Stimulated activated naive CD8-positive, alpha-beta T cell treated with anti-CD3 and anti-CD28 coated beads, Interleukin-15, Interleukin-2, amounts not matched to agents 100 U/mL and 50 U/mL, for 24 hours (primary cell): ENCODE measurements at regions not wholly inside any gene's neighbourhood (a gene's known extent, or its start where the extent isn't known, plus 50 kb on each side); places are given as distances from the start of the nearest gene placed in this dataset.
"Not testable (repeated sequence)": the region's sequence is repeated elsewhere in the genome, so short reads cannot be mapped to it uniquely, and the experiment has no call there.

Experiments
- ATAC-seq: fragments of 150-1000 bp; cut with Tn5 transposase; one replicate; pipeline ENCODE4 v1.10.0; 2021
- DNase-seq: peaks from one replicate; pipeline ENCODE4 v3.0.0; 2021

DNA sequence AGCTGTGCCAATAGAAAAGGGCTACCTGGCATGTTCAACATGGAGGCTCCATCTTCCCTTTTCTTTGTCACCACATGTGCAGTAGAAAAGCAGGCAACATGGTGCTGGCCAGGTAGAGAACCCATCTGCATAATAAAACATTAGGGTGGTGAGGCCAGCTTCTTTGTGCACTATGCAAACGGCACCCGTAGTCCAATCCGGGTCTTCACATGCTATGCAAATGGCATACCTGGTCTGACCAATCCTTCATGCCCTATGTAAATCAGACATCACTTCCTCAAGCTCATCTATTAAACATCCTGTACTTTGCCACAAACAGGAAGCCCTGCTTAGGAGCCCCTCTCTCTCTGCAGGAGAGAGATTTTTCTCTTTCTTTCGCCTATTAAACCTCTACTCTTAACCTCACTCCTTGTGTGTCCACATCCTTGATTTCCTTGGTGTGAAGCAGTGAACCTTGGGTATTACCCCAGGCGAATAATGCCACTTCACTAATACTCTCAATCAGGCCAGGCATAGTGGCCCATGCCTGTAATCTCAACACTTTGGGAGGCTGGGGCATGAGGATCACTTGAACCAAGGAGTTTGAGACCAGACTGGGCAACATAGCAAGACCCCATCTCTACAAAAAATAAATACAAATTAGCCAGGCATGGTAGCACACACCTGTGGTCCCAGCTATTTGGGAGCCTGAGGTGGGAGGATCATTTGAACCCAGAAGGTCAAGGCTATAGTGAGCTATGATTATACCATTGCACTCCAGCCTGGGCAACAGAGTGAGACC lies 111.3 kb upstream of the MRI1 start:
- no peak for ATAC-seq
- no peak for DNase-seq

GRCh38 chr19:13646758-13647157 lies 117.6 kb upstream of the MRI1 start:
- ATAC-seq, result no peak
- no peak for DNase-seq

DNA sequence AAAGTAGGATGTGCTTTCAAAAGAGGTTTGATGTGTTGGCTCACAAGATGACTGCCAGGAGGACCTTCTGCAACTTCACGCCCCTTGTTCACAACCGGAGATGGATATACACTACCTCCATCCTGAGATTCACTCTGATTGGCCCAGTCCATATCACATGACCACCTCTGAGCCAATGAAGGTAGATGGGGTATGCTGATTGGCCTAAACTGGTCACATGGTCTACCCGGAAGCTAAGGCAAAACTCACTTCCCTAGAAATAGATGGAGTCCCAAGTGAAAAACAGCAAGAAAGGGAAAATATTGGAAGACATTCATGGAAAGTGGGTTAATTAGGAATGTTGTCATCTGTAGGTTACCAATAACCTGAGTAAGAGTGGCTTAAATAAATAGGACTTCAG lies 119.7 kb upstream of the MRI1 start:
- DNase-seq (no peak), ATAC-seq (no peak)

GRCh38 chr19:13640611-13641010 lies 123.7 kb upstream of the MRI1 start:
- ATAC-seq (no peak), DNase-seq (no peak)

DNA sequence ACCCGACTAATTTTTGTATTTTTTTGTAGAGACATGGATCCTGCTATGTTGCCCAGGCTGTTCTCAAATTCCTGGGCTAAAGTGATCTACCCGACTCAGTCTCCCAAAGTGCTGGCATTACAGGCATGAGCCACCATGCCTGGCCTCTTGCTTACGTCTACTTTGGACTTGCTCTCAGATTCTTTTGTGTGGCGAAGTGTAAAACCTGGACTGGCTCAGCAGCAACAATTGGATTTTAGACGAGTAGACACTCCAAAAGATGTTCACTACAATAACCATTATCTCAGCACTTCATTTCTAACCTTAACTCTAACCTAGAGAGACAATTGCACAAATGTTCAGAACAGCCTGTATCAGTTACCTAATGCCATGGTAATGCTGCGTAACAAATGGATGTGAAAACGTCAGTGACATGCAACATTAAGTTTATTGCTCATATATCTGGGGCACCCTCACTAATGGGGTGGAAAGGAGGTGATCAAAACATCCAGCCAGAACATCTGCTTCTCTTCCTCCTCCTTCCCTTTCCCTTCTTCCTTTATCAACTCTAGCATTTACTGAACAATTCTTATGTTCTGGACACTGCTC lies 124.9 kb upstream of the MRI1 start:
- no peak for ATAC-seq
- DNase-seq, result no peak

DNA sequence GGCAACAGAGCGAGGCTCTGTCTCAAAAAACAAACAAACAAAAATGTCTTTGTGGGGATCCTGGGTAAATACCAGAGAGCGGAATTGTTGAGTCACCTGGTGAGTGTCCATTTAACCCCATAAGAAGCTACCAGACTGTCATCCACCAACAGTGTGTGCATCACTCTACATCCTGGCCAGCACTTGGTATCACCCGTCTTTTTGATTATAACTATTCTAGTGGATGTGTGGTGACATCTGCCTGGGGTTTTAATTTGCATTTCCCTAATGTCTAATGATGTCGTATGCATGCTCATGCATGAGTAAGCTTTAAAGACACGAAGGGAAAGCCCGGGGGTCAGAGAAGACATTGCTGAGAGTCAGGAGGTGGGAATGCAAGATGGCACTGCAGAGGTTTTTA lies 126.7 kb upstream of the MRI1 start:
- ATAC-seq (peak; percentile 63), DNase-seq (no peak)

GRCh38 chr19:13634658-13635057 lies 128.4 kb upstream of the CACNA1A start:
- ATAC-seq, result no peak
- DNase-seq, result no peak

DNA sequence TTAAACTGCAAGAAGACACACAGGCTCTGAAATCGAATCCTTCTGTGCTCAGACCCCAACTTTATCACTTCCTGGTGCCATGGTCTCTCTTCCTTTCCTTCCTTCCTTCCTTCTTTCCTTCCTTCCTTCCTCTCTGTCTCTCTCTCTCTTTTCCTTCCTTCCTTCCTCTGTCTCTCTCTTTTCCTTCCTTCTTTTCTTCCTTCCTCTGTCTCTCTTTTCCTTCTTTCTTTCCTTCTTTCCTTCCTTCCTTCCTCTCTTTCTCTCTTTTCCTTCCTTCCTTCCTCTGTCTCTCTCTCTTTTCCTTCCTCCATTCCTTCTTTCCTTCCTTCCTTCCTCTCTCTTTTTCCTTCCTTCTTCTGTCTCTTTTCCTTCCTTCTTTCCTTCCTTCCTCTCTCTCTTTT lies 127.2 kb upstream of the CACNA1A start:
- DNase-seq (no peak), ATAC-seq (no peak)

- DNase-seq, result no peak
Measured at GRCh38 chr19:13633109-13633508, 126.8 kb upstream of the CACNA1A start.

GRCh38 chr19:13632164-13632563 lies 125.9 kb upstream of the CACNA1A start:
- ATAC-seq, DNase-seq: not testable (repeated sequence)

More at GRCh38 chr19:13633109-13633508, 126.8 kb upstream of the CACNA1A start:
- ATAC-seq, result no peak

DNA sequence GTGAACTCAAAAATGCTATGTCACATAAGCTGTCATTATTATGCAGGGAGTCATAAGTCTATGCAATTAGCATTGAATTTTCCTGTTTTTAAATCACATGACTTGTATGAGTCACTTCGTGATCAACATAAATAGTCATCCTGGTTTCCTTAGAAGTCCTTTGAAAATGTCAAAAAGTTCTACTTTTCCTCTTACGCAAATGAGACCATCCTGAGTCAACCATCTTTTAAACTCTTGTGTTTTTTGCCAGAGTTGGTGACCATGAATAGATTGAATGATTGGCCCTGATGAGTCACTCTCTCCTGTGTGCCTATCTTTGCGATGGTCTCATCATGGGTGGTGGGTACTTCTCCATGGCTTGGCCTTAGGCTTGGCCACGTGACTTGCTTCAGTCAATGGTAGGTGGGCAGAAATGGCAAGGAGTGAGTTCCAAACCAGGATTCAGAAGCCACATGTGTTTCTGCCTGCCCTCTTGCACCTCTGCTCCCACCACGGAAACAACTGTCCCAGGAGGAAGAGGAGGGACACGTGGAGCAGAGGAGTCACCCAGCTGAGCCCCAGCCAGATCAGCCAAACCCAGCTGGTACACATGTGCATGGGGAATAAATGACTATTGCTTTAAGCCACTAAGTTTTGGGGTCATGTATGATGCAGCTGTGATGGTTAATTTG lies 123.5 kb upstream of the CACNA1A start:
- peak; percentile 86 for ATAC-seq
- DNase-seq, result peak; percentile 6

- ATAC-seq (no peak), DNase-seq (no peak)
Measured at GRCh38 chr19:13627531-13627930, 121.3 kb upstream of the CACNA1A start.

DNA sequence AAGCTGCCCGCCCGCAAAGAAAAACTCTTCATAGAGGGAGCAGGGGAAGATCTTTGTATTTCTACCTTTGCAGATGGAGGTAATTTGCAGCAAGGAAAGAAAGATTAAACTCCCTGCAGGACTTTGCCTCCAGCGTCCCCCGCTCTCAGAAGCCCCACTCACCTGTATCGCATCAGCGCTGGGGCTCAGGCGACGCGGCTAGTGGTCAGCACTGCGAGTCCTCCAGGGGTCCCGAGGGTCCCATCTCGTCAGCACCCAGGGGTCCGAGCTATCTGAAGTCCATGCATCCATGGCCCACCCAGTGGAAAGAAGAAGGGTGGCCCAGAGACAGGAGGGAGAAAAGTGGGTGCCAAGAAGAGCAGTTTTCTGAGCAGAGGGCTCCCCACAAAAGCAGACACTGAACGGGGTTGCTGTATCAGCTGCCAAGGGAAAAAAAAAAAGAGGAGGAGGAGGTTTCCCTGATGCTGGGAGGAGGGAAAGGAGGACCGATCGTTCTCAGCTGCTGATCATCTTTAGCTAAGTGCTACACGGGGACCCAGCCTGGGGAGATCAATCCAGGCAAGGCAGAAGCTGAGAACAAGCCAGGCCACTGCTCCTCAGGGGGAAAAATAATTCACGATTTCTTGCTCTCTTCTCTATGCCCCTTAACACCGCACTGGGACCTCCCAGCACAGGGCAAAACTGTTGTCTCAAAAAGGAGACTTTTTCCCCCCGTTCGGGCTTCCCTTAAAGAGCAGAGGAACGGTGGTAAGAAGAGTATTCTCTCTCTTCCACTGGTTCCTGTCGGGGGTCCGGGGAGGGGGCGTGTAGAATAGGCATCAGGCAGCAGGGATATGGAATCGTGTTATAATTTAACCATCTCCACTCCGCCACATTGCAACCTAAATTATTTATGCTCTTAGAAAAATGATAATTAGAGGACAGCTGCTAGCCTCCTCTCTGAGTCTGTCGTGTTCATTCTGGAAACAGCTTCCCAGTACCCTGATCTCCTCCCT lies 117.7 kb upstream of the CACNA1A start:
- no peak for ATAC-seq
- no peak for DNase-seq

DNA sequence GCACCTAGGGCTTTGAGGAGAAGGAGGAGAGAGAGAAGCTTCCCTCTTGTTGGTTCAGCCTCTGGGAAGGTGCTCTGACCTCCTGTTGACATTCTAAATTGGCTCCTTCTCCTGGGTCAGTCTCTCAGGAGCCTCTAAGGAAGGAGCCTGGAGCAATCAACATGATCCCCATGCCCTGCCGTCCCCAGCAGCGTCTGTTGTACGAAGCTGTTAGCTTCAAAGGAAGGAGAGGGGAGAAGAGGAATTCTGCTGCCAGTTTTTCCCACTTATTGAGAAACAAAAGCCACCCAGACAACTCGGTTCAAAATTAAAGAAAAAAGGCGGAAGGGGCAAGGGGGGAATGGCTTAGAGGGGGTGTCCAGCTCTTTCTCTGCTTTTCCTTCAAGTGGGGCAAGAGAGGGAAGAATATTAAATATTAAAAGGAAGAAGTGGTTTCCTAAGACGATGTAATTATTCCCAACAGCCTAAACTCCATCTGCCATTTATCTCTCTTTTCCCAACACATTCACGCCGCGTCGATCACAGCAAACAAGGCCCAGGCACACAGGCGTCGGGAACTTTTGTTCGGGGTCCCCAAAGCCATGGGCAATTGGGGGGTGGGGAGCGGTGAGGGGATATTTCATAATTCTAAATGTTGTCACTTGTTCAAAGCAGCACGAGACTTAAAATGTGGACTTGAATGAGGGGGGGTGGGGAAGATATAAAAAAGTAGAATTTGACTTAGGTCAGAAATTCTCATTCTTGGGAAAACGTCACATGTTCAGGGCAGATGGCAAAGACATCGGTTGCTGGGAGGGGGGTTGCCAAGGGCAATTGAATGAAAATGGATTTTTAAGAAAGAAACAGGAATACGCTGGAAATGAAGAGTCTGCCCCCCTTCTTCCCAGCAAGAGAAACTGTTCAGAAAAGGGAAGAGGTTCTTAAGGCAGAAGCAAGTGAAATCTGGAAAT lies 116.8 kb upstream of the CACNA1A start:
- DNase-seq (no peak), ATAC-seq (no peak)

DNA sequence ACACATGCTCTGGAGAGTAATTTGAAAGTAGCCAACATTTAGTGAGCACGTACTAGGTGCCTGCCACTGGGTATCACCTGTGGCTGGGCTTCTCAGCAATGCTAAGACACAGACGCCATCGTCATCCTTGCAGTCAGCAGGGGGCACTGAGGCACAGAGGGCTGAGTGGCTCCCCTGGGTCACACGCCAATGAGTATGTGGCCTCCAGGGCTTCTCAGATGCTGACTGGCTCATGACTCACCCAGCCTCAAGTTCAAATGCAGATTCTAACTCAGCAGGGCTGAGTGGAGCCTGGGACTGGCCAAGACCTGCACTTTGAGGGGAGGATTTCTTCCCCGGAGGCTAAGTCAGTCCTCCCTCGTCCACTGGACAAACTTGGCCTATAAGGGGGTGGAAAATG lies 115.1 kb upstream of the CACNA1A start:
- peak; percentile 99 for ATAC-seq

GRCh38 chr19:13619203-13619632 lies 112.9 kb upstream of the CACNA1A start:
- ATAC-seq (no peak), DNase-seq (no peak)

More for the DNA sequence above, 115.1 kb upstream of the CACNA1A start:
- DNase-seq, result peak; percentile 72

GRCh38 chr19:13615890-13616289 lies 109.6 kb upstream of the CACNA1A start:
- DNase-seq (no peak), ATAC-seq (no peak)

- no peak for ATAC-seq
- no peak for DNase-seq
Measured at GRCh38 chr19:13613447-13613846, 107.2 kb upstream of the CACNA1A start.

DNA sequence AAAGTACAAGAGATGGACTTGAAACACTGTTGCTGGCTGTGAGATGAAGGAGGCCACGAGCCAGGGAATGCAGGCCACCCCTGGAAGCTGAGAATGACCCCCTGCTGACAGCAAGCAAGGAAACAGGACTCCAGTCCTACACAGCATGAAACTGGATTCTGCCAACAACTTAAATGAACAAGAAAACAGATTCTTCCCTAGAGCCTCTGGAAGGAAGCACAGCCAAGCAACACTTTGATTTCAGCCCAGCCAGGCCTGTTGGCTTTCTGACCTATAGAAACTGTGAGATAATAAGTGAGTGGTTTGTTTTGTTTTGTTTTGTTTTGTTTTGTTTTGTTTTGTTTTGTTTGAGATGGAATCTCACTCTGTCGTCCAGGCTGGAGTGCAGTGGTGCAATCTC lies 105.3 kb upstream of the CACNA1A start:
- DNase-seq, result no peak
- ATAC-seq, result no peak

DNA sequence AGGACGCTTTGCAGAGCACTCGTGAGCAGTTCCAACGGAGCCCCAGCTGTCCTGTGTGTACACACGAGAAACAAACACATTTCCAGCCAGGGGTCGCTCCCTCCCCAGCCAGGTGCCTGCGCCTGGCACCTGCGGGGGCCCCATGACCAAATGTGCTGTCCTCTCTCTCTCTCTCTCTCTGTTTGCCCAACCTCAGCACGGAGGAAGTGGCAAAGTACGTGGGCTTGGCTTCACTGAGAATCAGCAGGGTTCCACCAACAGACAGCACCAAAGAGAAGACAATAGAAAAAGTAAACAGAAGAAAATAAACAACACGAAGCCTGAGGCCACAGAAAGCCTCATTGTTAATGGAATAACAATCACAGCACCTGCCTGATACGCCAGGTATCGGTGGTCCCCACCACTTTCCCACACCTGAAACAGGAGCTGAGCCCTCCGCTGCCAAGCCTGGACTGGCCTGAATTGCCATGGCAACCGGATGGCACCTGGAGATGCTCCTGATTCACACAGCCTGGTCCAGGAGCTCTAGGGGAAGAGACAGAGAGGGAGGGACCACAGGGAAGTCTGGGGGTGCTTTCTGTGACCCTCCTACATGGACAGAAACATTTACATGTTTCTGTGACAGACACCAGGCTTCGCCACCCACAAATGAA lies 103.9 kb upstream of the CACNA1A start:
- DNase-seq, result no peak
- no peak for ATAC-seq
